Inflammatory macrophage treated with lipopolysaccharide for 4 hours (primary cell): ENCODE measurements at regions not wholly inside any gene's neighbourhood (a gene's known extent, or its start where the extent isn't known, plus 50 kb on each side); places are given as distances from the start of the nearest gene placed in this dataset.
"Not testable (repeated sequence)": the region's sequence is repeated elsewhere in the genome, so short reads cannot be mapped to it uniquely, and the experiment has no call there.

Source experiments
- DNase-seq: peaks from one replicate; pipeline ENCODE4 v3.0.0-alpha.2; 2020

DNA sequence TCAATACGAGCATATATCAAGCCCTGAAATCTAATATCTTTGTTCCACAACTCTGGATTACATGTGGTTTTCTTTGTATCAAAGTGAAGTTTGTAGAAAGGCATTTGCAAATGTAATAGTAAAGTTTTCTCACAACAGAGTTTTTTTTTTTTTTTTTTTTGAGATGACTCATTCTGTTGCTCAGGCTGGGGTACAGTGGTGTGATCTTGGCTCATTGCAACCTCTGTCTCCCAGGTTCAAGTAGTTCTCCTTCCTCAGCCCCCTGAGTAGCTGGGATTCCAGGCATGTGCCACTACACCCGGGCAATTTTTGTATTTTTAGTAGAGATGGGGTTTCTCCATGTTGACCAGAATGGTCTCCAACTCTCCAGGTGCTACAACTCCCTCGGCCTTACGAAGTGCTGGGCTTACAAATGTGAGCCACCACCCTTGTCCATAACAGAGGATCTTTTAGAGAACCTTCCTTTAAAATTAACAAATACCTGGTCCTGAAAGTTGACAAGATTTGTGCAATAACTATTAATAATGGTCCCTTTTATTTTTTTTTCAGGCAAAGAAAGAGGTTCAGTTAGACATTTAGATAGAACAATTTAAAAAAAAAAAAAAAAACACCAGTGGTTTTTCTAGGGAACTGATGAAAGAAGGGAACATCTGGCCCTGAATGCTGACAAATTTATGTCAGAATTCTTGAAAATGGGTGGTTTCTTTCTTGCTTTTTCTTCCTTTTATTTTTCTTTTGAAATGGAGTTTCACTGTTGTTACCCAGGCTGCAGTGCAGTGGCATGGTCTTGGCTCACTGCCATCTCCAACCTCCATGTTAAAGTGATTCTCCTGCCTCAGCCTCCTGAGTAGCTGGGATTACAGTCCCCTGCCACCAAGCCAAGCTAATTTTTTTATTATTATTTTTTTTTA, 278.5 kb downstream of the RPS4Y2 start:
- peak; percentile 33 for DNase-seq

DNA sequence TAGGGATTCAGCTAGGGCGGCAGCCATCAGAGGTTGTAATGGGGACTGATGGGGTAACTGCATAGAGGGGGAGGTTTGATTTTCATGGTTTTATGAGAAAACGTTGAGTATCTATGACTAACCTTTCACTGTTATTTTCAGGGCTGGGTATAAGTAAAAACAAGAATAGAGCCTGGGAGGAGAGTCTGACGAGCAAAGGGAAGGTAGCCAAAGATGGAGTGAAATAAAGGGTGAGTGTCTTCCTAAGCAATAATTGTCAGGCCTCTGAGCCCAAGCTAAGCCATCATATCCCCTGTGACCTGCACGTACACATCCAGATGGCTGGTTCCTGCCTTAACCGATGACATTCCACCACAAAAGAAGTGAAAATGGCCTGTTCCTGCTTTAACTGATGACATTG, 281.5 kb downstream of the RPS4Y2 start:
- not testable (repeated sequence) for DNase-seq

DNA sequence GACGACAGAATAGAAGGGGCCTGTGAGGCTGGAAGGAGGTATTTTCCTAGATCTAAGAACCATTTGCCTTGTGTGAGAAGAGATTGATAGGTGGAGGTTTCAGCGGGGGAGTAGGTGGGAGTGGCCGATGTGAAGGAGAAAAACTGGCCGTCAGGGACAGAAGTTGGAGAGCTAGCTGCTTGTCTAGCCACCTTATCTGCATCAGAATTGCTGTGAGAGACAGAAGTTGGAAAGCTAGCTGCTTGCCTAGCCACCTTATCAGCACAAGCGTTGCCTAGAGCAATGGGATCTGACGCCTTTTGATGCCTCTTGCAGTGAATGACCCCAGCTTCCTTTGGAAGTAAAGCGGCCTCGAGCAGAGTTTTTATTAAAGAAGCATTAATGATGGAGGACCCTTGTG, 283.9 kb downstream of the RPS4Y2 start:
- no peak for DNase-seq

DNA sequence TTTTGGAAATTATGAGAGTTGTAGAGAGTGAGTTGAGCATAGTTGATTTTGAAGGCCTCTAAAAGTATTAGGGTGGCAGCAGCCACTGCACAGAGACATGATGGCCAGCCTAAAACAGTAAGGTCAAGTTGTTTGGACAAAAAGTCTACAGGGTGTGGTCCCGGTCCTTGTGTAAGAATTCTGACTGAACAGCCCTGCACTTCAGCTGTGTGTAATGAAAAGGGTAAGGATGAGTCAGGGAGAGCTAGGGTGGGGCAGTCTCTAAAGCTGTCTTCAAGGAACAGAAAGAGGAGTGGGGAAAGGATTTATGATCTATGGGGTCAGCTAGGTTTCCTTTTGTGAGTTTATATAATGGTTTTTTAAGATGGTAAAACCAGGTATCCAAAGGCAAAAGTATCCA, 284.8 kb downstream of the RPS4Y2 start:
- DNase-seq = peak; percentile 56

DNA sequence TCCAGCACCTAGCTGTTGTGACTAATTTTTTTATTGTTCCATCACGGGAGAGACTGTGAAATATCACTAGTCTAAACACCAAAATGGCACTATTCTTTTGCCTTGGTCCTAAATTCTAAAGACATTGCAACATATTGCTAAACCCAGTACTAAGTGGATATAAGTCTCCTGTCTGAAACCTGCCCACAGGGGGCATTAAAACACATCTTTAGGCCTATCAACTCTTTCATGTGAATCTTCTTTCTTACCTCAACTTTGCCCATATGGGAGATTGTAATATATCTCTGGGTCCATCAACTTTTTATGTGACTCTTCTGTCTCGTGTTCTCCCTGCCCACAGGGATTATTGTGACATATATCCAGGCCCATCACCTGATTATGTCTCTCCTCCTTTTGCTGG, 317.2 kb downstream of the RPS4Y2 start:
- DNase-seq = no peak

- DNase-seq = peak; percentile 24
Observed at GRCh38 chrY:21073641-21074260, 317.8 kb downstream of the RPS4Y2 start.

DNA sequence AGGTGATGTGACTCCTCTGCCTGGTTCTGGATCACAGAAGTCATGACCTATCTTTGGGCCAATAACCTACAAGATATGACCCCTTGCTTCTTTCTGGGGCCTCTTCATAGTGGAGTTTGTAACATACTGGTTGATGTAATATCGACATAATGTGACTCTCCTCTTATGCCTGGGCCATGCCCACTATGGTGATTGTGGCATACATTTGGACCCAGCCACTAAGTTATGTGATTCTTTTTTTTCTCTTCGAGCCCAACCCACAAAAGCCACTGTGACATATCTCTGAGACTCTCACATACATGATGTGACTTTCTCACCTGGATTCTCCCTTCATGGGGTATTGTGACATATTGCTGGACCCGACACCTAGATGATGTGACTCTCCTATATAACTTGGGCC, 319.8 kb downstream of the RPS4Y2 start:
- DNase-seq = no peak

DNA sequence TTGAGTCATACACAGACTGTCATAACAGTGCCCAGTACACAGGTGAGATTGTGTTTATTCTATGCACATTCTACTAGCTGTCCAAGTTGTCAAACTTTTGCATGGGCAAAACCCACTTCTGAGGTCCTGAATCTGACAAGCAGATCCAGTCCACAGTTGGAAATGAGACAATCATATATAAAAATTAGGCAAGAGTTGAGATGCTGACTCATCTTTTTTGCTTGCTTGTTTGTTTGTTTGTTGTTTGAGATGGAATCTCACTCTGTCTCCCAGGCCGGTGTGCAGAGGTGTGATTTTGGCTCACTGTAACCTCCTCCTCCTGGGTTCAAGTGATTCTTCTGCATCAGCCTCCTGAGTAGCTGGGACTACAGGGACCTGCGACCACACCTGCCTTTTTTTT, 323.8 kb downstream of the RPS4Y2 start:
- no peak for DNase-seq

GRCh38 chrY:21081640-21082611, 326.0 kb downstream of the RPS4Y2 start:
- DNase-seq = no peak

- DNase-seq = no peak
Observed at GRCh38 chrY:21082639-21083038, 326.7 kb downstream of the RPS4Y2 start.

DNA sequence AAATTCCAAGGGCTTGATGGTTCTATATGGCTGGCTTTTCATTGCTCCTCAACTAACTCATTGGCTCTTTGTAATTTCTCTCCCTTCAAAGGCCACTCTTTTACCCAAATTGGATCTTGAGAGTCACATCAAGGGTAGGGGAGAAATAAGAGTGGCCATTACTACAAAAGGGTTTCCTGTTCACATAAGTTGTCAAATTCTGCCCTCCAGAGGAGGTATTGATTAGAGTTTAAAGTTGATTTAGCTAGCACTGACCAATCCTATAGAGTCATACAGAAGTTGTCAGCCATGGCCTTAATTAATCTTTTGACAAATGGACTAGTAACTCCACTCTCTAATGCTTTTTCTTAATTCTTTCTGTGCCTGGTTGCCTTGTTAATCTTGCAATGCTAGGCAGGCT, 336.0 kb downstream of the RPS4Y2 start:
- peak; percentile 7 for DNase-seq

- DNase-seq = no peak
Observed at GRCh38 chrY:21102507-21102906, 346.6 kb downstream of the RPS4Y2 start.

- no peak for DNase-seq
Observed at GRCh38 chrY:21103885-21104284, 348.0 kb downstream of the RPS4Y2 start.

DNA sequence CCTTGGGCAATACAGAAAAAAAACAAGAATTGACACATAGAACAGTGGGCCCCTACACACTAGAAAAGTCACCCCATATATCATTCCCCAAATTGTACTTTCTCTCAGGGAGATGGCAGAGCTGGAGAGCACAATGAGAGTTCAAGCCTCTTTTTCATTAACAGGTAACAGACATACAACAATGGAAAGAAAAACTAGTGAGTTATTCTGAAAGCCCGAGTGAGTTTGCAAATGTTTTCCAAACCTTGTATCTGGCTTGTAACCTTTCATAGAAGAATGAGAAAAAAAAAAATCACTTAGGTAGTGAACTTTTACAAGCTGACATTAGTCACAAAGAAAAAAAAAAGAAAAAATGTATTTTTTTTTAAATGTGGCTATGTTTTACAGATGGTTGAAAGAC, 349.6 kb downstream of the RPS4Y2 start:
- DNase-seq = no peak

DNA sequence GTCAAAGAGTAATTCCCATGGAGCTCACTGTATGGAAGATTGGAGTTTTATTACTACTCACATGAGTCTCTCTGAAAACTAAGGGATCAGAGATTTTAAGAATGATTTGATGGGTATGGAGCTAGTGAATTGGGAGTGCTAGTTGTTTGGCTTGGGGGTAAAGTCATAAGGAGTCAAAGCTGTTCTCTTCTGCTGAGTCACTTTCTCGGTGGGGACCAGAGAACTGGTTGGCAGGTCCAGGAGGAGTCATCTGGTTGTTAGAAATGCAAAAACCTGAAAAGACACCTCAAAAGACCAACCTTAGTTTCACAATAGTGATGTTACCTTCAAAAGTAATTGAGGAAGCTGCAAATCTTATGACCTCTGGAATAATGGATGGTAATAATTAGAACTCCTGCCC, 355.4 kb downstream of the RPS4Y2 start:
- no peak for DNase-seq

DNA sequence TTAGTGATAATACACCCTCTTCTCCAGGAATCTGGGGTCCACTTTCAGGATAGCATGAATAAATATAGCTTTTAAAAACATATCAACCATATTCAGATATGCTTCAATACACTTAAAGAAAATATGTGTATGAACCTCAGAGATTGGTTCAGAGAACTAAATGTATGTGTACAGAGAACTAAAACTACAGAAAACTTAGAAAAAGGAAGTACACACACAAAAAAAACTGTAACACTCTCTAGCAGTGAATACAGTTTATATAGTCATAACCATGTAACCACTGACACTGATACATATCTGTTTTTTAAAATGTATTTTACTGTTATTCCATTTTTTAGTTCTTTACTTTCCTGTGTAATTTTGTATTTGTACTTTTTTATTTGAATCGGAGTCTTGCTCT, 365.2 kb downstream of the RPS4Y2 start:
- DNase-seq = no peak

GRCh38 chrY:21135591-21135990, 375.5 kb upstream of the RBMY1B start:
- DNase-seq = no peak

DNA sequence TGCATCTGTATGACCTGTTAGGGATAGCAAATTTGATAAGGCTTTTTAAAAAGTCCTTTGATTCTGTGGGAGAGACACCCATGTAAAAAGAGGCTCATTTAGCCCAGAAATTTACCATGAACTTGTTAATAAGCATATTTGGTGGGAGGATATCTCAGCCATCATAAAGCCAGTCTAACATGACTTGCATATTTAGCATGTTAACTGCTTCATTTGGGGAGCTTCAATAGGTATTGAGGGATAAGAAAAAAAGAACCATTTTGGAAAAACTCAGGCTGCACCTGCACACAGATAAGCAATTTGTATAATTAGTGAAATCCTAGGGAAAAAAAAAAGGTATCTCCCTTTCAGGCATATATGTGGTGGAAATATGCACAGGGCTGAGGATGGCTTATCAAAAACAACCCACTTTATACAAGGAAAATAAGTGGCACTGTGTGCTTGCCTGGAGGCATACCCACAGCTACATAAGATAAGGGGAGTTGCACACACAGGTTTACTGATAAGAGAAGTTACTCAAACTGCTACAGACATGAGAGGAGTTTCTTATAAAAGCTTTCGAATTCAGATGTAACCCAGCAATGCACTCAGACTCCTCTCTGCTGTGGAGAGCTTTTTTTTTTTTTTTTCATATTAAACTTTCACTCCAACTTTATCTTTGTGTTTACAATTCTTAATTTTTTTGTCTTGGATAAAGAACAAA, 372.9 kb upstream of the RBMY1B start:
- no peak for DNase-seq

DNA sequence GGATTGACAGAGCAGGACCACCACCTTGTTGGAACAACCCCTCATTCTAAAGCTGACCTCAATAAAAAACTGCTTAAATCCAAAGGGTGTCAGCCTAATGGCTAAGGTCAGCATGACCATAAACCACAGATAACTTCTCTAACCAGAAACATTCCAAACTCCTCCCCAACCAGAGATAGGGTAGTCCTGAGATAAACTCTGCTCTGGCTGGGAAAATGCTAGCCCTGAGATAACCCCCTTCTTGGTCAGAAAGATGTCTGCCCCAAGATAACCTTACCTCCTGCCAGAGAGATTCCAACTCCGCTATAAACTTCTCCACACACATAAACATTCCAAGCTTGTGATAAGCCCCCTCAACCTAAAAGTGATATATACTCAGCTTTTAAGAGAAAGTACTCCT, 364.8 kb upstream of the RBMY1B start:
- DNase-seq = no peak

GRCh38 chrY:21149971-21150370, 361.2 kb upstream of the RBMY1B start:
- no peak for DNase-seq

DNA sequence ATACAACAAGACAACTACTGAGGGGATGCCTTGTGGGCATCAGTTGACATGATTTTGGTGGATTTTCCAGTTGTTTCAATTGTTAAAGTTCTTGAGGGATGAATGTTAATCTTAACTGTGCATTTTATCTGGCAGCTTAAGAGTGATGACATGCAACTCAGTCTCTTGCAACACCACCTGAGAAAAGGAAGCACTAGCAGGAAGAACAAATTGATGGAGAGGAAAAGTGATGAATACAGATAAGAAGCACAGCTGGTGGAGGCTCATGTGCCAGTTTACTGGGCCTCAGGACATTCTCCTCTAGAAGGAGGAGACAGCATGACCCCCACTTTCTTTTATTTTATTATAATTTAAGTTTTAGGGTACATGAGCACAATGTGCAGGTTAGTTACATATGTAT, 341.3 kb upstream of the RBMY1B start:
- no peak for DNase-seq

DNA sequence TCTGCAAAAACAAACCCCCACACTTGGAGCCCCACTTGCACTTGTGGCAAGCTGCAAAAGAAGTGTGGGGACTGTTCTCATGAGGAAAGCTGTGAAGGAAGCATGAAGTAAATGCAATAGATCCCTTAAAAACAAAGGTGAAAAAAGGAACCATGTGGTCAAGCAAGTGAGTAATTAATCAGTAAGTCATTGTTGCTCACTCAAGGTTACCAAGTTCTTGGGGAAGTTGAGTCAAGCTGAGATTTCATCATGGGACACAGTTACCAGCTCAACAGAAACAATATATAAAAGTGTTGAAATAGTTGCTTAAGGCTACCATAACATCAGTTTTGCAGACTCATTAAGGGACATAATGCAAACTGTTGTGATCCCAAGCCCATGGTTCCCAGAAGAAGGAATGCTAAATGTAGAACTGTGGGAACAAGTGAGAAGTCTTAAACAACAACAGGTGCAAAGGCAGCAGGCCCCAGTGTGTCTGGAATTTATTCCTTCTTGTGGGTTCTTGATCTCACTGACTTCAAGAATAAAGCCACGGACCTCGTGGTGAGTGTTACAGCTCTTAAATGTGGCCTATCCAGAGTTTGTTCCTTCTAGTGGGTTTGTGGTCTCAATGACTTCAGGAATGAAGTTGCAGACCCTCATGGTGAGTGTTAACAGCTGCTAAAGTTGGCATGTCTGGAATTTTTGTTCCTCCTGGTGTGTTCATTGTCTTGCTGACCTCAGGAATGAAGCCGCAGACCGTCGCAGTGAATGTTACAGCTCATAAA, 336.3 kb upstream of the RBMY1B start:
- peak; percentile 89 for DNase-seq
